OCI-LY7 (cell line): ENCODE measurements at regions not wholly inside any gene's neighbourhood (a gene's known extent, or its start where the extent isn't known, plus 50 kb on each side); places are given as distances from the start of the nearest gene placed in this dataset.

Source experiments
- EZH2phosphoT487 ChIP-seq: fragments of 200-600 bp; sonication (generic); IDR thresholded peaks from 2 replicates; pipeline ENCODE4 v1.6.1; 2018; ENCODE audit warnings: low read depth, borderline replicate concordance, mild to moderate bottlenecking, mixed run types, antibody characterized with exemption, low read length, moderate library complexity, mixed read lengths
- TF ChIP-seq, protein P1 (sequence below): fragments of 200-600 bp; sonication (generic); conservative IDR thresholded peaks from 2 replicates; pipeline ENCODE4 v1.5.1; 2014; ENCODE audit warnings: mild to moderate bottlenecking, antibody characterized with exemption, low read length, moderate library complexity, mixed read lengths

DNA sequence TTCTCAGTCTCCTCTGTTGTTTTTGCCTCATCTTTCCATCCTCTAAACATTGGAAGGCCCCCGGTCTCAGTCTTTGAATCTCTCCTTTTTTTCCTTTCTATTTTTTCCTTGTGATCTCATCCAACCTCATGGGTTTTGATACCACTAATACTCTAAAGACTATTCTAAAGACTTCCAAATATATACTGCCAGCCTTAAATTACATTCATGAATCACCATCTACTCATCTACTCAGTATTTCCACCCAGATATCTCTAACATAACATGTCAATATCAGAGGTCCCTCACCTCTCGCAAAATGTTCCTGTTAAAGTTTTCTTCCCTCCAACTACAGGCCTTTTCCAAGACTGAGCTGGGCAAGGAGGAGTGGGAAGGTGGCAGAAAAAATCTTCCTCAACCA, 282.5 kb upstream of the TTC14 start:
- TF ChIP-seq, protein P1, sequence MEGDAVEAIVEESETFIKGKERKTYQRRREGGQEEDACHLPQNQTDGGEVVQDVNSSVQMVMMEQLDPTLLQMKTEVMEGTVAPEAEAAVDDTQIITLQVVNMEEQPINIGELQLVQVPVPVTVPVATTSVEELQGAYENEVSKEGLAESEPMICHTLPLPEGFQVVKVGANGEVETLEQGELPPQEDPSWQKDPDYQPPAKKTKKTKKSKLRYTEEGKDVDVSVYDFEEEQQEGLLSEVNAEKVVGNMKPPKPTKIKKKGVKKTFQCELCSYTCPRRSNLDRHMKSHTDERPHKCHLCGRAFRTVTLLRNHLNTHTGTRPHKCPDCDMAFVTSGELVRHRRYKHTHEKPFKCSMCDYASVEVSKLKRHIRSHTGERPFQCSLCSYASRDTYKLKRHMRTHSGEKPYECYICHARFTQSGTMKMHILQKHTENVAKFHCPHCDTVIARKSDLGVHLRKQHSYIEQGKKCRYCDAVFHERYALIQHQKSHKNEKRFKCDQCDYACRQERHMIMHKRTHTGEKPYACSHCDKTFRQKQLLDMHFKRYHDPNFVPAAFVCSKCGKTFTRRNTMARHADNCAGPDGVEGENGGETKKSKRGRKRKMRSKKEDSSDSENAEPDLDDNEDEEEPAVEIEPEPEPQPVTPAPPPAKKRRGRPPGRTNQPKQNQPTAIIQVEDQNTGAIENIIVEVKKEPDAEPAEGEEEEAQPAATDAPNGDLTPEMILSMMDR: no peak
- TF ChIP-seq EZH2phosphoT487: no peak
